GM18867 (cell line): ENCODE measurements at regions not wholly inside any gene's neighbourhood (a gene's known extent, or its start where the extent isn't known, plus 50 kb on each side); places are given as distances from the start of the nearest gene placed in this dataset.
A peak's percentile ranks its signal among the peaks of the same experiment; 100 is the strongest.

Experiments
- ATAC-seq: cut with Tn5 transposase; IDR thresholded peaks from one replicate; pipeline ENCODE4 v1.9.1; 2021; ENCODE audit warnings: mild to moderate bottlenecking, moderate library complexity; ENCODE audit not compliant: unreplicated experiment

GRCh38 chr10:61548364-61548763 lies 95.2 kb upstream of the TMEM26 start:
- ATAC-seq, result no peak

GRCh38 chr10:61547297-61547696 lies 94.1 kb upstream of the TMEM26 start:
- ATAC-seq, result no peak

DNA sequence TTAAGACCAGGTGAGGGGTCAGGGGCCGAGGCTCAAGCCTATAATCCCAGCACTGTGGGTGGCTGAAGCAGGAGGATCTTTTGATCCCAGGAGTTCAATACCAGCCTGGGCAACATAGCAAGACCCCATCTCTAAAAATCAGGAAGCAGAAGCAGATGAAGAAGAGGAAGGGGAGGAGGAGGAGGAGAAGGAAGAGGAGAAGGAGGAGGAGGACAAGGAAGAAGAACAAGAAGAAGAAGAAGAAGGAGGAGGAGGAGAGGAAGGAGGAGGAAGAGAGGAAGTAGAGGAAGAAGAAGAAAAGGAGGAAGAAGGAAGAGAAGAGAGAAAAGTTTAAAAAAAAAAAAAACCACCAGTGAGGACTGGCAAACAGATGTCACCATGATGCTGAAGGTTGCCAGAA lies 92.0 kb upstream of the TMEM26 start:
- no peak for ATAC-seq

DNA sequence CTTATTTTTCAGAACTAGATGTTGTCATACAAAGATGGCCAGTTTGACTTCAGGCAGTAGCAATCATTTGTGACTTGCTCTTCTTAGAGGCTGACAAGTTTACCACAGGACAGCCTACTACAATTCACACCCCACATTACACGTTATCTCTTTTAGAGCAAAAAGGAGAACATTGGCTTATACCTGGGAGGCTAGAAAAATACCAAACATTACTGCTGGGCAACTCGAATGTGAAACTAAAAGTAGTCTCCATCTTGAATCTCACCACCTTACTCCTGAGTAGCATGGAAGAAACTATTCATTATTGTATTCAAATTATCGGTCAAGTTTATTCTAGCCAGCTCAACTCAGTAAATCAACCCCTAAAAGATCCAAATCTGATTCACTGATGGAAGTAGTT lies 90.7 kb upstream of the TMEM26 start:
- peak; percentile 66 for ATAC-seq

DNA sequence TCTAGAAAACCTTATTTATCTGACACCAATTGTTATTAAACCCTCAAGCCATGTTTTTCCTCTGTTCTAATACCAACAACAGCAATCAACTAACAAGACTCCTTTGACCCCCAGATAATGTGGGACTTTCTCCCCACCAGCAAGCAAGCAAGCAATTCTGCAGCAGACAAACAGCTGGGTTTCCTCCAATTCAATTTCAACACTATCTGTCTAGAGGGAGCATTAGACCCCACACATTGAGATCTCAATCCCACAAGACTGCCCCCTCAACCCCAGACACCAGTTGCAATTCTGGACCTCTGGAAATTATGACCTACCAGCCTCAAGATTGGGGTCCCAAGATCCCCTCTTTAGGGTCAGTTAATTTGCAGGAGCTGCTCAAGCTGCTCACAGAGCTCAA lies 89.4 kb upstream of the TMEM26 start:
- ATAC-seq, result no peak

- peak; percentile 52 for ATAC-seq
Measured at GRCh38 chr10:61541960-61542359, 88.8 kb upstream of the TMEM26 start.

- no peak for ATAC-seq
Measured at GRCh38 chr10:61539876-61540275, 86.7 kb upstream of the TMEM26 start.

DNA sequence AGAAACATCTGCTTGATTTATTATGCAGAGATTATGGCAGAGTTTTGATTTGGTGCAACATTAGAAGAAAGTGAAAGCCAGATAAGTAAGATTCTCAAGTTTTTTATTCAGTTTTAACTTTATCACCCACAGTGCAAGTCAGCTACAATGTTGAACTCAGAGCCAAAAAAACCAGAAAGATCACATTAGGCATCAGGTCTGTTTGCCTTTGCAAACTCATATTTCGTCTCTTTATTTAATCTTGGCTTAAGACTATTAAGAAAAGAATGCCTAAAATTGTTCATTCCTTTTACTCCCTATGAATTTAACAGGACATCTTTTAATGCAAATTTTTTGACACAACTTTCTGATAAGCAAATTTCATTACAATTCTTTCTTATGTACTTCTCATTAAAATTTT lies 76.0 kb upstream of the TMEM26 start:
- ATAC-seq, result no peak

DNA sequence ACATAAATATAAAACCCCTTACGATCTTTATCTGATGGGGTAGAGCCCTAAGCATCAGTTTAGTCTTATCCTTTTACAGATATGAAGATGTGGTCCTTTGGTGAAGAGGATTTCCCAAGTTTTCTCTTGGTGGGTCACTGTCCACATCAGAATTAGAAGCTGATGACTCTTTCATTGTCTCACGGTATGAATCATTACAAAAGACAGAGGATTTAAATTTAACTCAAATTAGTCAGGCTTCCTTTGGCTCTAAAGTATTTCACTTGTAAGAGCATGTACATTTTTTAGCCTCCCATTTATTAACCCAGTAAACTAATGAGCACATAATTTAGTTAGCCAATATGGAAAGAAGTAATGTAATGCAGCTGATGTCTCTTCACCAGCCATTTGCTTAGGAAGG lies 49.9 kb upstream of the TMEM26 start:
- no peak for ATAC-seq
